Neural cell (in vitro differentiated cells): ENCODE measurements at regions not wholly inside any gene's neighbourhood (a gene's known extent, or its start where the extent isn't known, plus 50 kb on each side); places are given as distances from the start of the nearest gene placed in this dataset.

Source experiments
- H2AFZ ChIP-seq: fragments of 200-600, 300-800 bp; sonication (generic), shearing (Covaris generic); 2 replicates; pipeline ENCODE4 v1.6.0; 2014; ENCODE audit warnings: low read depth, mild to moderate bottlenecking, antibody characterized with exemption, low read length, moderate library complexity
- H3F3A ChIP-seq: fragments of 200-600 bp; shearing (Covaris generic); 2 replicates; pipeline ENCODE4 v1.6.1; 2016; ENCODE audit warnings: mild to moderate bottlenecking, moderate library complexity, mixed read lengths, antibody characterized with exemption, low read length; ENCODE audit not compliant: insufficient read depth, poor library complexity, severe bottlenecking
- H3K27ac ChIP-seq: fragments of 200-600, 300-800 bp; sonication (generic), shearing (Covaris generic); 2 replicates; pipeline ENCODE4 v1.5.1; 2014; ENCODE audit warnings: mild to moderate bottlenecking, low read length, moderate library complexity
- H3K27me3 ChIP-seq: fragments of 300-800, 200-600 bp; sonication (generic), shearing (Covaris generic); 2 replicates; pipeline ENCODE4 v1.6.0; 2014; ENCODE audit warnings: mild to moderate bottlenecking, low read depth, low read length, moderate library complexity; ENCODE audit not compliant: insufficient read depth
- H3K36me3 ChIP-seq: fragments of 300-800, 200-600 bp; sonication (generic), shearing (Covaris generic); 2 replicates; pipeline ENCODE4 v1.5.1; 2014; ENCODE audit warnings: mild to moderate bottlenecking, antibody characterized with exemption, low read length, moderate library complexity; ENCODE audit not compliant: insufficient read depth
- H3K4me2 ChIP-seq: fragments of 300-800, 200-600 bp; sonication (generic), shearing (Covaris generic); 2 replicates; pipeline ENCODE4 v1.6.0; 2014; ENCODE audit warnings: mild to moderate bottlenecking, low read length
- H3K4me3 ChIP-seq: fragments of 300-800, 200-600 bp; sonication (generic), shearing (Covaris generic); 2 replicates; pipeline ENCODE4 v1.5.1; 2014; ENCODE audit warnings: mild to moderate bottlenecking, low read length, moderate library complexity
- H3K79me2 ChIP-seq: fragments of 200-600 bp; shearing (Covaris generic); replicated peaks from 2 replicates; pipeline ENCODE4 v1.6.0; 2014; ENCODE audit warnings: mild to moderate bottlenecking, low read length, moderate library complexity; ENCODE audit not compliant: insufficient read depth
- H3K9ac ChIP-seq: fragments of 300-800, 200-600 bp; sonication (generic), shearing (Covaris generic); 2 replicates; pipeline ENCODE4 v1.6.1; 2016; ENCODE audit warnings: mild to moderate bottlenecking, low read length, mixed read lengths
- H3K9me2 ChIP-seq: fragments of 200-600 bp; shearing (Covaris generic); 2 replicates; pipeline ENCODE4 v1.6.1; 2016; ENCODE audit warnings: mild to moderate bottlenecking, low read length, mixed read lengths; ENCODE audit not compliant: insufficient read depth
- H3K9me3 ChIP-seq: fragments of 200-600, 300-800 bp; sonication (generic), shearing (Covaris generic); 2 replicates; pipeline ENCODE4 v1.6.1; 2016; ENCODE audit warnings: mild to moderate bottlenecking, mixed run types, low read length, moderate library complexity, mixed read lengths
- H4K20me1 ChIP-seq: fragments of 200-600 bp; shearing (Covaris generic); 2 replicates; pipeline ENCODE4 v1.6.1; 2016; ENCODE audit warnings: mild to moderate bottlenecking, mixed run types; ENCODE audit not compliant: insufficient read depth
- CTCF ChIP-seq: fragments of 450-650 bp; IDR thresholded peaks from 2 replicates; pipeline ENCODE4 v1.5.1; 2014; ENCODE audit warnings: antibody characterized with exemption, mild to moderate bottlenecking, moderate library complexity; ENCODE audit not compliant: poor library complexity, severe bottlenecking
- EP300 ChIP-seq: fragments of 450-650 bp; conservative IDR thresholded peaks from 2 replicates; pipeline ENCODE4 v1.6.1; 2014; ENCODE audit warnings: antibody characterized with exemption, mild to moderate bottlenecking, moderate library complexity; ENCODE audit not compliant: poor library complexity, severe bottlenecking
- EZH2 ChIP-seq: fragments of 200-600, 300-800 bp; shearing (Covaris generic), sonication (generic); IDR thresholded peaks from 2 replicates; pipeline ENCODE4 v1.6.1; 2014; ENCODE audit warnings: antibody characterized with exemption, low read length, borderline replicate concordance, mild to moderate bottlenecking; ENCODE audit not compliant: insufficient read depth, poor library complexity, severe bottlenecking
- MXI1 ChIP-seq: fragments of 450-650 bp; conservative IDR thresholded peaks from 2 replicates; pipeline ENCODE4 v1.6.1; 2014; ENCODE audit warnings: antibody characterized with exemption, mild to moderate bottlenecking; ENCODE audit not compliant: poor library complexity, severe bottlenecking
- POLR2AphosphoS5 ChIP-seq: IDR thresholded peaks from 2 replicates; pipeline ENCODE4 v1.6.1; 2012
- RAD21 ChIP-seq: fragments of 450-650 bp; conservative IDR thresholded peaks from 2 replicates; pipeline ENCODE4 v1.6.1; 2014; ENCODE audit warnings: antibody characterized with exemption, mild to moderate bottlenecking, moderate library complexity
- SMC3 ChIP-seq: fragments of 450-650 bp; conservative IDR thresholded peaks from 2 replicates; pipeline ENCODE4 v1.6.1; 2014; ENCODE audit warnings: antibody characterized with exemption, mild to moderate bottlenecking, moderate library complexity; ENCODE audit not compliant: poor library complexity
- TAF1 ChIP-seq: IDR thresholded peaks from 2 replicates; pipeline ENCODE4 v1.6.1; 2012; ENCODE audit warnings: low read depth
- TF ChIP-seq, protein P1 (sequence below): IDR thresholded peaks from 2 replicates; pipeline ENCODE4 v1.6.1; 2012; ENCODE audit warnings: borderline replicate concordance

- Histone ChIP-seq H3K36me3 (no peaks in the 10 kb centered on the region), H3K27ac (no peak overlapping the region), H3K4me3 (no peak overlapping the region), H3K4me2 (no peak overlapping the region), H3K9me2 (no peaks in the 10 kb centered on the region), H3K79me2 (no peaks in the 10 kb centered on the region), H3K27me3 (no peaks in the 10 kb centered on the region), H2AFZ (no peak overlapping the region), H3K9ac (no peak overlapping the region), H3K9me3 (no peaks in the 10 kb centered on the region), H3F3A (no peaks in the 10 kb centered on the region), H4K20me1 (no peaks in the 10 kb centered on the region)
- TF ChIP-seq CTCF: no peak
- TF ChIP-seq, protein P1, sequence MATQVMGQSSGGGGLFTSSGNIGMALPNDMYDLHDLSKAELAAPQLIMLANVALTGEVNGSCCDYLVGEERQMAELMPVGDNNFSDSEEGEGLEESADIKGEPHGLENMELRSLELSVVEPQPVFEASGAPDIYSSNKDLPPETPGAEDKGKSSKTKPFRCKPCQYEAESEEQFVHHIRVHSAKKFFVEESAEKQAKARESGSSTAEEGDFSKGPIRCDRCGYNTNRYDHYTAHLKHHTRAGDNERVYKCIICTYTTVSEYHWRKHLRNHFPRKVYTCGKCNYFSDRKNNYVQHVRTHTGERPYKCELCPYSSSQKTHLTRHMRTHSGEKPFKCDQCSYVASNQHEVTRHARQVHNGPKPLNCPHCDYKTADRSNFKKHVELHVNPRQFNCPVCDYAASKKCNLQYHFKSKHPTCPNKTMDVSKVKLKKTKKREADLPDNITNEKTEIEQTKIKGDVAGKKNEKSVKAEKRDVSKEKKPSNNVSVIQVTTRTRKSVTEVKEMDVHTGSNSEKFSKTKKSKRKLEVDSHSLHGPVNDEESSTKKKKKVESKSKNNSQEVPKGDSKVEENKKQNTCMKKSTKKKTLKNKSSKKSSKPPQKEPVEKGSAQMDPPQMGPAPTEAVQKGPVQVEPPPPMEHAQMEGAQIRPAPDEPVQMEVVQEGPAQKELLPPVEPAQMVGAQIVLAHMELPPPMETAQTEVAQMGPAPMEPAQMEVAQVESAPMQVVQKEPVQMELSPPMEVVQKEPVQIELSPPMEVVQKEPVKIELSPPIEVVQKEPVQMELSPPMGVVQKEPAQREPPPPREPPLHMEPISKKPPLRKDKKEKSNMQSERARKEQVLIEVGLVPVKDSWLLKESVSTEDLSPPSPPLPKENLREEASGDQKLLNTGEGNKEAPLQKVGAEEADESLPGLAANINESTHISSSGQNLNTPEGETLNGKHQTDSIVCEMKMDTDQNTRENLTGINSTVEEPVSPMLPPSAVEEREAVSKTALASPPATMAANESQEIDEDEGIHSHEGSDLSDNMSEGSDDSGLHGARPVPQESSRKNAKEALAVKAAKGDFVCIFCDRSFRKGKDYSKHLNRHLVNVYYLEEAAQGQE: no peak
- no peak for TF ChIP-seq MXI1
- no peak for TF ChIP-seq RAD21
- TF ChIP-seq TAF1: no peak
- no peak for TF ChIP-seq POLR2AphosphoS5
- no peak for TF ChIP-seq EZH2
- TF ChIP-seq EP300: no peak
Measured at GRCh38 chr6:72525821-72526510, 95.9 kb upstream of the KCNQ5 start.

- Histone ChIP-seq H3K27me3 (no peaks in the 10 kb centered on the region), H3K27ac (no peak overlapping the region), H3K9me3 (no peaks in the 10 kb centered on the region), H3K79me2 (no peaks in the 10 kb centered on the region), H3K36me3 (no peaks in the 10 kb centered on the region), H3K4me2 (no peak overlapping the region), H3K9me2 (no peaks in the 10 kb centered on the region), H4K20me1 (no peaks in the 10 kb centered on the region), H2AFZ (no peak overlapping the region), H3F3A (no peaks in the 10 kb centered on the region), H3K4me3 (no peak overlapping the region), H3K9ac (no peak overlapping the region)
- TF ChIP-seq, protein P1: no peak
- TF ChIP-seq EP300 (no peak), RAD21 (no peak), MXI1 (no peak), EZH2 (no peak), TAF1 (no peak), CTCF (no peak), SMC3 (no peak), POLR2AphosphoS5 (no peak)
Measured at GRCh38 chr6:72530152-72530551, 91.7 kb upstream of the KCNQ5 start.
